Hematopoietic multipotent progenitor cell treated with erythropoietin and hydrocortisone succinate and interleukin-3 and kit ligand, for 8 days (in vitro differentiated cells): ENCODE measurements at regions not wholly inside any gene's neighbourhood (a gene's known extent, or its start where the extent isn't known, plus 50 kb on each side); places are given as distances from the start of the nearest gene placed in this dataset.

Experiments used
- DNase-seq: peaks from one replicate; pipeline ENCODE4 v3.0.0-alpha.2; 2015

- DNase-seq: no peak
Observed at GRCh38 chr3:127370906-127371305, 83.1 kb upstream of the PRR20G start.

- DNase-seq: no peak
Observed at GRCh38 chr3:127369356-127369935, 81.6 kb upstream of the PRR20G start.

- DNase-seq: no peak
Observed at GRCh38 chr3:127368186-127369032, 80.6 kb upstream of the PRR20G start.

GRCh38 chr3:127367593-127367992, 79.7 kb upstream of the PRR20G start:
- no peak for DNase-seq

GRCh38 chr3:127366383-127366782, 78.5 kb upstream of the PRR20G start:
- no peak for DNase-seq

GRCh38 chr3:127365163-127365798, 77.4 kb upstream of the PRR20G start:
- DNase-seq: no peak

- DNase-seq: no peak
Observed at GRCh38 chr3:127363891-127364290, 76.0 kb upstream of the PRR20G start.

GRCh38 chr3:127363171-127363570, 75.3 kb upstream of the PRR20G start:
- no peak for DNase-seq

- DNase-seq: no peak
Observed at GRCh38 chr3:127360647-127361046, 72.8 kb upstream of the PRR20G start.

GRCh38 chr3:127358641-127359040, 70.8 kb upstream of the PRR20G start:
- DNase-seq: no peak

GRCh38 chr3:127356381-127356780, 68.5 kb upstream of the PRR20G start:
- DNase-seq: no peak

GRCh38 chr3:127354761-127355160, 66.9 kb upstream of the PRR20G start:
- DNase-seq: no peak

- DNase-seq: no peak
Observed at GRCh38 chr3:127352612-127353011, 64.8 kb upstream of the PRR20G start.

- no peak for DNase-seq
Observed at GRCh38 chr3:127351775-127352350, 64.0 kb upstream of the PRR20G start.

- DNase-seq: no peak
Observed at GRCh38 chr3:127351321-127351720, 63.5 kb upstream of the PRR20G start.

- DNase-seq: no peak
Observed at GRCh38 chr3:127350172-127351050, 62.6 kb upstream of the PRR20G start.

GRCh38 chr3:127349501-127350171, 61.8 kb upstream of the PRR20G start:
- DNase-seq: no peak

GRCh38 chr3:127342735-127343134, 54.9 kb upstream of the PRR20G start:
- no peak for DNase-seq

GRCh38 chr3:127339928-127340861, 52.3 kb upstream of the PRR20G start:
- DNase-seq: no peak

GRCh38 chr3:127339016-127339415, 51.2 kb upstream of the PRR20G start:
- no peak for DNase-seq
